SU-DHL-6 (cell line): ENCODE measurements at regions not wholly inside any gene's neighbourhood (a gene's known extent, or its start where the extent isn't known, plus 50 kb on each side); places are given as distances from the start of the nearest gene placed in this dataset.

ENCODE experiments used
- EZH2phosphoT487 ChIP-seq: fragments of 200-600 bp; sonication (generic), shearing (Covaris generic); conservative IDR thresholded peaks from 2 replicates; pipeline ENCODE4 v1.6.1; 2018; ENCODE audit warnings: mild to moderate bottlenecking, antibody characterized with exemption, low read length, moderate library complexity, mixed read lengths
- TF ChIP-seq, protein P1 (sequence below): fragments of 200-600 bp; sonication (generic); IDR thresholded peaks from one replicate; pipeline ENCODE4 v1.5.1; 2017; ENCODE audit warnings: antibody characterized with exemption, mild to moderate bottlenecking, low read length, moderate library complexity; ENCODE audit not compliant: insufficient read depth, poor library complexity, severe bottlenecking

GRCh38 chr1:195979646-195980045 lies 628.6 kb downstream of the KCNT2 start:
- TF ChIP-seq, protein P1, sequence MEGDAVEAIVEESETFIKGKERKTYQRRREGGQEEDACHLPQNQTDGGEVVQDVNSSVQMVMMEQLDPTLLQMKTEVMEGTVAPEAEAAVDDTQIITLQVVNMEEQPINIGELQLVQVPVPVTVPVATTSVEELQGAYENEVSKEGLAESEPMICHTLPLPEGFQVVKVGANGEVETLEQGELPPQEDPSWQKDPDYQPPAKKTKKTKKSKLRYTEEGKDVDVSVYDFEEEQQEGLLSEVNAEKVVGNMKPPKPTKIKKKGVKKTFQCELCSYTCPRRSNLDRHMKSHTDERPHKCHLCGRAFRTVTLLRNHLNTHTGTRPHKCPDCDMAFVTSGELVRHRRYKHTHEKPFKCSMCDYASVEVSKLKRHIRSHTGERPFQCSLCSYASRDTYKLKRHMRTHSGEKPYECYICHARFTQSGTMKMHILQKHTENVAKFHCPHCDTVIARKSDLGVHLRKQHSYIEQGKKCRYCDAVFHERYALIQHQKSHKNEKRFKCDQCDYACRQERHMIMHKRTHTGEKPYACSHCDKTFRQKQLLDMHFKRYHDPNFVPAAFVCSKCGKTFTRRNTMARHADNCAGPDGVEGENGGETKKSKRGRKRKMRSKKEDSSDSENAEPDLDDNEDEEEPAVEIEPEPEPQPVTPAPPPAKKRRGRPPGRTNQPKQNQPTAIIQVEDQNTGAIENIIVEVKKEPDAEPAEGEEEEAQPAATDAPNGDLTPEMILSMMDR, result no peak
- no peak for TF ChIP-seq EZH2phosphoT487
